ENCODE measurements at regions not wholly inside any gene's neighbourhood (a gene's known extent, or its start where the extent isn't known, plus 50 kb on each side); places are given as distances from the start of the nearest gene placed in this dataset.

- TF ChIP-seq CTCF (IDR thresholded peaks at IDR 0.05) (no peak), POLR2AphosphoS5 (IDR thresholded peaks at IDR 0.05; ENCODE audit: insufficient read depth in 1 of 2, low read depth in 1 of 2) (no peak)
Measured at GRCh38 chr11:116438651-116439360, 334.0 kb downstream of the BUD13 start.
